ENCODE measurements at regions not wholly inside any gene's neighbourhood (a gene's known extent, or its start where the extent isn't known, plus 50 kb on each side); places are given as distances from the start of the nearest gene placed in this dataset.

DNA sequence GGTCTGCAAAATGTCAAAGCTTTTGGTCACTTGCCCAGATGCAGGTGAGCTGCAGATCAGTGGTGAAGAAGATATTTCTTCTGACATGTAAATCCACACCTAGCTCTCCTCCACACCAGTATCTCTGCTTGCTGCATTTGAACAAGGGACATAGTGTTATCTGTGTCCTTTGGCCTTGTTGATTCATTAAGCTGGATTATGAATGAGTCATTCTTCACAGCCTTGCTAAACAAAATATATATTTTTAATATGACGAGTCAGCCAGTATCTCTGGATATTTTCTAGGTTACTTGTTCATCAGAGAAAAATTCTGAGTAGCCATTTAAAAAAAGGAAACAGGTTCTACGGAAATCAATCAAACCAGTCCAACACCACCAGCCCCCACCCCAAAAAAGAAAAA is 190.6 kb upstream of the ADAMTS9 start:
- TF ChIP-seq, protein P1, sequence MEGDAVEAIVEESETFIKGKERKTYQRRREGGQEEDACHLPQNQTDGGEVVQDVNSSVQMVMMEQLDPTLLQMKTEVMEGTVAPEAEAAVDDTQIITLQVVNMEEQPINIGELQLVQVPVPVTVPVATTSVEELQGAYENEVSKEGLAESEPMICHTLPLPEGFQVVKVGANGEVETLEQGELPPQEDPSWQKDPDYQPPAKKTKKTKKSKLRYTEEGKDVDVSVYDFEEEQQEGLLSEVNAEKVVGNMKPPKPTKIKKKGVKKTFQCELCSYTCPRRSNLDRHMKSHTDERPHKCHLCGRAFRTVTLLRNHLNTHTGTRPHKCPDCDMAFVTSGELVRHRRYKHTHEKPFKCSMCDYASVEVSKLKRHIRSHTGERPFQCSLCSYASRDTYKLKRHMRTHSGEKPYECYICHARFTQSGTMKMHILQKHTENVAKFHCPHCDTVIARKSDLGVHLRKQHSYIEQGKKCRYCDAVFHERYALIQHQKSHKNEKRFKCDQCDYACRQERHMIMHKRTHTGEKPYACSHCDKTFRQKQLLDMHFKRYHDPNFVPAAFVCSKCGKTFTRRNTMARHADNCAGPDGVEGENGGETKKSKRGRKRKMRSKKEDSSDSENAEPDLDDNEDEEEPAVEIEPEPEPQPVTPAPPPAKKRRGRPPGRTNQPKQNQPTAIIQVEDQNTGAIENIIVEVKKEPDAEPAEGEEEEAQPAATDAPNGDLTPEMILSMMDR (IDR thresholded peaks at IDR 0.05), result no peak
- no peak for TF ChIP-seq NR1H2 (CRISPR knock-in tag; IDR thresholded peaks at IDR 0.05)

All from WTC11 (cell line).